ENCODE measurements at regions not wholly inside any gene's neighbourhood (a gene's known extent, or its start where the extent isn't known, plus 50 kb on each side); places are given as distances from the start of the nearest gene placed in this dataset.

DNA sequence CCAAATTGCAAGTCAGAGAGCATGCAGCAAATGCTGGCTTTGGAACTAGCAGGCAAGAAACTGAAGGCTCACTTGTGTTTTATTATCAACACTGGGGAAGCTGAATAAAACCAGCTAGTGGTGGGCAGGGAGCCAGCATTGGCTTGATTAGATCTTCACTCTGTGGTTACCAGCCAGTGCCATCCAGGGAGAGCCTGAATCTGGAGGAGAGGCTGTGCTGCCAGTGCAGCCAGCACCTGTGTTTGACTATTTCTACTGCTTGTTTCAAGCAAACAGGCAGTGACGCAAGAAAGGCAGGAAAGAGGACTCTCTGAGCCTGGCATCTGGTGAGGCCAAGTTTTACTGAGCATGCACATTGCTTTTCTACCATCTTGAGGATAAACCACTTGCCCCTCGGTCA lies 247.0 kb downstream of the PHLDA1 start:
- DNase-seq: peak; percentile 91

DNA sequence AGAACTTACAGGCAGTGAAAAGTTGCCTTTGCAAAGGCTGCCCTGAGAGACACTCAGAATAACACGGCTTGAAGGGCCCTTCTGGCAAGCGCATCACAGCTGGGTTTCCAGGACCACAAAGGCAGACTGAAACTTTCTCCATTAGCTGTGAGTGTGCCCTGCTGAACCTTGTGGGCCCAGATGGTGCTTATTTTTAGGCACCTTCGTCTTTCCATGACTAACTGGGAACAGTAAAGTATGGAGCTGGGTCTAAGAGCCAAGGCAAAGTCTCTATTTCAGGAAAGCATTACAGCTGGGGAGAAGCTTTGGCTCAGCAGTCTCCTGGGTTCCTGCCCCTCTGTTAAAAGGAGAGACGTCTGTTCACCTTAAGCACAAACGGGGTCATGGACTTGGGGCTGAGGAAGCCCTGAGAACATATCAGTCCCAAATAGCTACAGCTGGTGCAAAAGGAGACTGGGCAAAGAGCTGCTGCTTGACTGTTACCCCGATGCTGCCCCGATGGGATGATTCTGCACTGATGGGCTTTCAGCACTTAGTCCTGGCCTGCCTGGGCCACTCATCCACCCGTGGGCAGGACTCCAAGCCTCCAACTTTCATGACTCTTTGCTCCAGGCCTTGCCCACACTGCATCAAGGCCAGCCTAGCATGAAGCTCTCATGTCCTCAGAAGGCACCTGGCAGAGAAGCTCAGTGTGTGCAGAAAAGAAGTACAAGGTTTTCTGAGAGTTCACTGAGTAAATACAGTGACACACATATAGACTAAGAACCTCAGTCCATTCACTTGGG lies 248.3 kb downstream of the PHLDA1 start:
- DNase-seq: no peak

DNA sequence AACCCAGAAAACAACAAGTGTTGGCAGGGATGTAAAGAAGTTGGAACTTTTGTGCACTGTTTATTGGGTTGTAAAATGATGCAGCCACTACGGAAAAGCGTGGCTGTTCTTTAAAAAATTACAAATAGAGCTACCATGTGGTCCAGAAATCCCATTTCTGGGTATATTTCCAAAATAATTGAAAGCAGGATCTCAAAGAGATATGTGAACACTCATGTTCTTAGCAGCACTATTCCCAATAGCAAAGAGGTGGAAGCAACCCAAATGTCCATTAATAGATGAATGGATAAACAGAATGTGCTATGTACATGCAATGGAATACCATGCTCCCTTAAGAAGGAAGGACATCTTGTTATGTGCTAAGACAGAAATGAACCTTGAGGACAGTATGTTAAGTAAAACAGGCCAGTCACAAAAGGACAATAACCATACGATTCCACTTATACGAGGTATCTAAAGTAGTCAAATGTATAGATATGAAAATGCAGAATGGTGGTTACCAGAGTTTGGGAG lies 249.5 kb downstream of the PHLDA1 start:
- no peak for DNase-seq

DNA sequence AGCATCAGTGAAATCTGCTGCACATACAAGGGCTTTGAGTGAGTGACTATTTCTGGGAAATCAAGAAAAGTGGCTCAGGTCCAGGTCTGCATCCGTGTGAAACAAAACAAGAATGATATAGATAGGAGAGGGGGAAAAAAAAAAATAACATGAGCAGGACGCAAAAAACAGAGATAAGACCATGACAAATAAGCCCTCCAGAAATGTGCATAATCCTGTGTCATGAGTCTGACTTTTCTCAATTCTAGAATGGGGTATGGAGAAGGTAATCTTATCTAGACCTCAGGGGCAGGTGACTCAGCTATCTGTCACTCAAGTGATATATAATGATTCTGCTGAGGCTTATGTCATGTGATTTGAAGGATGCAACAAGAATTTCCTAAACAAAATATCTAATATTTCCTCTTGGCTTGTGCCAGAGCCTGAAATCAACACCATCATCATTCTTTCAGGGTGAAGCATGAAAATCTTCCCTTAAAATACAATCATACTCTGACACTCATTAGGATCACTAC lies 250.0 kb downstream of the PHLDA1 start:
- no peak for DNase-seq

DNA sequence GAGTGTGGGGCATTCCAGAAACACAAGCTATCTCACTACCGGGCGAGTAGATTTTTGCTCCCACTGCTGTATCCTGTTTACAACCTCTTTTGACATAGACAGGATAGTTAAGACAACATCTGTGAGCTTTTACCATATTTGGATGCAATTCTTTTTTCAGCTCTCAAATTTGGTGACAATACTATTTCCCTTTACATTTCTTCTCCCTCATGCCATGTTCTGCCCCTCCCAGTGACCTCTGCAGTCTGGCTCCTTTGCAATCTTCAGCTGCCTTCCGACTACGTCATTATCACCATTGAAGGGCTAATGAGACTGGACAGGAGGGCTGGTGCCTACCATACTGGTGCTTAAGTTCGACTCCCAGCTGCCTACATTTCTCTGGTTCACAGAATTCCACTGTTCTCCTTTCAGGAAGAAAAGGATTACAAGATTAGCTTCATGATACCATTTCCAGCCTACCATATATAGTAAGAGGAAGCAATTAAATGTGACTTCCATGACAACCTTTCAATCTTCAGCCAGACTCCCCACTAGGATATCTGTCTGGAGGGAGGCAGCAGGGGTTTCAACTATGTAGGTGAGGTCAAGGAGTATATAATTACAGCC lies 251.6 kb downstream of the PHLDA1 start:
- peak; percentile 32 for DNase-seq

DNA sequence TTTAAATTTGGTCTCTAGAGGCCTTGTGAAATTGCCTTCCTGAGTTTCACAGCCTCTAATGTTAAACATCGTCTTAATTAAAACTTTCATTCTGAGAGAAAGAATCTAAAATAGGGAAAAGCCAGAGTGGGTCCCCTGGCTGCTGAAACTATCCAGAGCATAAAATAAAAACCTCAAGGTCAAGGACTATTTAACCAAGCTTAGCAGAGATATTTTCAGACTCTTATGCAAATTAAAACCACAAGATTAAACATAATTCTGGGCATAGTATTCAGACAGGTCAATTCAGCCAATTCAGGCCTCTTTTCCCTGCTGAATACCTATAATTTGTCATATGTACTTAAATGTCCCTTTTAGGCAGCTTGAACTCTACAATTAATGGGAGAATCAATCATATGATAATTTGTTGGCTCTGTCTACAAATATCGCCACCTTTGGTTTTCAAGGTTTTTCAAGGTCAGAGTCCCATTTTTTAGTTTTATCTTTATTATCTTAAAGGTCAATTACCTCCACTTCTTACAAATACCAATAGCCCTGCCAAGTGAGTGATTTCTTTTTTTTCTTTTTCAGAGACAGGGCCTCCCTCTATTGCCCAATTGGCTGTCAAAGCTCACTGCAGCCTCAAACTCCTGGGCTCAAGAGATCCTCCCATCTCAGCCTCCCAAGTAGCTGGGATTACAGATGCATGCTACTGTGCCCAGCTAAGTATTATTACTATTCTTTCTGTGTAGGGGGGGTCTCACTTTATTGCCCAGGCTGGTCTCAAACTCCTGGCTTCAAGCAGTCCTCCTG lies 257.1 kb downstream of the PHLDA1 start:
- DNase-seq: no peak

DNA sequence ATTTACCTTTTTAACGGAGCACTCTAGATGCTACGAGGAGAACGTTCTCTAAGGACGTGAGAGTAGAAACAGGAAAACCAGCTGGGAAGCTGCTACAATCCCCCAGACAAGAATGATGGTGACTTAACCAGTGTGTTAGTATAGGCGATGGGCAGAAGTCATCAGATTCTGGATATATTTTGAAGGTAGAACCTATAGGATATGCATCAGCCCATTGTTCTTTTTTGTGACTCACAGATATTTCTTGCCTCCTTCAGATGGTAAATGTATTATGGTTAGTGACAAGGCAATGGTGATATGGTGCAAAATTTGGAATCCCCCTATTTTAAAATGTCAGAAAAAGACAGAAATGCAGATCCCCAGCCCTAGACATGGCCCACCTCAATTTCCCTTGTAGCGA lies 258.2 kb downstream of the PHLDA1 start:
- no peak for DNase-seq

DNA sequence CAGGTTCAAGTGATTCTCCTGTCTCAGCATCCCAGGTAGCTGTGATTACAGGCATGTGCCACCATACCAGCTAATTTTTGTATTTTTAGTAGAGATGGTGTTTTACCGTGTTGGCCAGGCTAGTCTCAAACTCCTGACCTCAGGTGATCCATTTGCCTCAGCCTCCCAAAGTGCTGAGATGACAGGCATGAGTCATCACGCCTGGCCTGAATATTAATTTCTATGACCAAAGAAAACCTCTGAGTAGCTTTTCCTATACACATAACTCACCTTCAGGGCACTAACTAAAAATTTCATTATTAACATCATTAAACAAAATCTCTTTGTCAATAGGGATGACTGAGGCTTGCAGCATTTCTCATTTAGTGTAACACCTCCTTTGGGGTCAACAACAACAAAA lies 259.6 kb upstream of the KRR1 start:
- no peak for DNase-seq

DNA sequence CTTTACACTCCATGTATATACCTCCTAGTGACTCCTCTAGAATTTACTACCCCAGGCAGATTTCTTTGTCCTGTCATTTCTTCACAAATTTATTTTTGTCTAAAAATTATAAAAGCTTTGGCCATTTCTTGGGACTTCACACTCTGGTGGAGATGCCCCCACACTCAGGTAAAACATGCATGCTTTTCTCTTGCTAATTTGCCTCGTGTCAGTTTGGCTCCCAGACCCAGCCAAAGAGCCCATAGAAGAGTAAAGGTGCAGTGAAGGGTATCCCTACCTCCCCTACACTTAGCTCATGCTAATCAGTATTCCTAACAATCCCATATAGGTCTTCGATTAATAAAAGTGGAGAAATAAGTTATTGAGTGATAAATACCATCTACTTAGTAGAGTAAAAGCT lies 256.5 kb upstream of the KRR1 start:
- DNase-seq: no peak

DNA sequence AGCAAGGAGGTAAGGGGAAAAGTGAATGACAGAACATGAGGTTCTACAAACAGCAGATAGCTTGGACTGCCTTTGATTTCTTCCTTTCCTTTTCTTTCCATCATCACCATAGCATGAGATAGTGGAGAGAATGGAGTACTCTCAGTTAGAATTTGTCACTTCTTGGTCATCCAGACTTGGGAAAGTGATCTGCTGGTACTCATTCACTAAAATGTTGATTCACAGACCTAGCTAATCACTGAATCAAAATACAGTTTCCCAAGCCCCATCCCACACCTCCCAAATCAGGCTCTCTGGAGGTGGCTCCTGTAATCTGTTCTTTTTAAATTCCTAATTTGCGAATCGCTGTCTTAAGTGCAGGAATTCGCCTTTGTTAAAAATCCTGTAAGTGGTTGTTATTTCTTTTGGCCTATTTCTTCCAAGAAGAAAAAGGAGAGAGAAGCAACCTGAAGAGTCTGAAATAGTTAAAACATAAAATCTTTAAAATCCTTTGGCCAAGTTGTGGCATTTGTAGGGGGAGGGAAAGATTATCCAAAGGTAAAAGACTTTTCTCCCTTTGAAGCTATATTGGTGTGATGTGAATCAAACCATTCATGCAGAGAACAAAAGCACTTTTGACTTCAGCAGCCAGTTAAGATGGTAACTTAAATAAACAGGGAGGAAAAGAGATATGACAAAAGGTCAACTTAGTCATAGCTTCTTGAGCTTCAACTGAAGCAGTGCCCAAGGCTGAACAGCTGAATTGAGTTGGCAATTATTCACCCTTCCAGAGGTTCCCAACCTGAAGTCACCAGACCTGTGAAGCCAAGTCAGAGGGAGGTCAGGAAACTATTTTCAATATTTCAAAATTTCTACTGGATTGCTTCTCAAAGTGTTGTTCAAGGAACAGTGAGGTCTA lies 255.1 kb upstream of the KRR1 start:
- no peak for DNase-seq

DNA sequence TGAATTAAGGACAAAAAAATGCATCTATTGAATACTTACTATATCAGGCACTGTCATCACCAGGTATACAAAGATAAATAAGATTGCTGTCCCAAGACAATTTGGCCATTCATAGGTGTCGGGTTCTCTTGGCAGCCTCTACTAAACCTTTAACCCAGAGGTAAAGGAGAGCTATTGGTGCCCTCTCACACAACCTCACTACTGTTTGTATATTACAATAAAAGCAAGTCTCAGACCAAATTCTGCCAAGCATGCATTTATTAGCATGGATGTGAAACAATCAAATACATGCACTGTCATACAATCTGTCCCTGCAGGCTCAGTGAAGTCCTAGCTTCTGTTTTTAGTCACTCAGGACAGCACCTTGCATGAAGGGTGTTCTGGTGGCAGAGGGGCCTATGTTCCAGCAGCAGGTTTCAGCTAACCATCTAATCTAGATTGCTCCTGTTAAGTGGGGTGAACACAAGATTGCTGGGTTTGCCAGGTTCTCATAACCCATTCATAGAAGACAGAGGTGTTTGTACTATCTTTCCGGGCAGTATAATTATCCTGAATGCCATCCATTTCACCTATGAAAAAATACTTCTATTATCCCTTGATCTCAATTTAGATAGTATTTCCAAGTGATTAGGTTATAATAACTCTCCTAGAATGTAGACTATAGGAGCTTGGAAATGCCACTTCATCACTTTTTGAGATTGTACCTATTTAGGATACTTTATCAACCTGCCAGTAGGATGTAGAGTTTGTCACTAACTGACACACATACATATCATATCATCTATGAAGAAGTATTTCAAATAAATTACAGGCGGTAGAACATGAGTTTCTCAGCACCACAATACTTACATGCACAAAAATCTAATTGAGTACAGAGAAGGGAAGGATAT lies 254.0 kb upstream of the KRR1 start:
- DNase-seq: no peak

DNA sequence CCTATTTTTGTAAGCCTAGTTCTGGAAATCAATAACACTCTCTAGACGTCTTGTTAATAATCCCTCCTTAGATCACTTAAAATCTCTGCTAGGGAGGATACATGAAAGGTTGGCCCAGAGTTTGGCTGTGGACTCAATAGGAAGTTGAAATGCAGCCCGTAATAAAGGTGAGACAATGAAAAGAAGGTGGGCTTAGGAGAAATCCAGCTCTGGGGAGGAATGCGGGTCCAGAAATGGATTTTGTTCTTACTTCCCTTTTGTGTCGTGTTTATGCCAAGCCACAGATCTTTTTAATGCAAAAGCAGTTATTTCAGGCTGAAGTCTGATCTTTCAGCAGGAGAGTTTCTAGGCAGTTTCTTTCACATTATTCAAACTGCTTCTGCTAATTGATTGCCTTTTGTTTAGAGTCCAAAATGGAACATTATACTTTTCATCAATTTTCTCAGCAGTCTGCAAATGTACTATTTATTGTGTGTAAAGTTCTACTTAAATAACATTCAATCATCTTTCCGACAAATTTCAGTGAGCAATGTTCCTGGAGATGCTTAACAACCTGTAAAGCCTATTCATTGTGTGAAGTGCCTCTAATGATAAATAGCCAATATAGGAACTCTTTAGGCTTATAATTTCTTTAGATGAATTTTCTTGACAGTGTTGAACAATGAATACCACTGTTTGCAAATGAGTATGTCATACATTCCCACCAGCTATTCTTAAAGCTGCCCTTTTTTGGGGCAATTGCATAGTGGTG lies 252.9 kb upstream of the KRR1 start:
- DNase-seq: no peak

DNA sequence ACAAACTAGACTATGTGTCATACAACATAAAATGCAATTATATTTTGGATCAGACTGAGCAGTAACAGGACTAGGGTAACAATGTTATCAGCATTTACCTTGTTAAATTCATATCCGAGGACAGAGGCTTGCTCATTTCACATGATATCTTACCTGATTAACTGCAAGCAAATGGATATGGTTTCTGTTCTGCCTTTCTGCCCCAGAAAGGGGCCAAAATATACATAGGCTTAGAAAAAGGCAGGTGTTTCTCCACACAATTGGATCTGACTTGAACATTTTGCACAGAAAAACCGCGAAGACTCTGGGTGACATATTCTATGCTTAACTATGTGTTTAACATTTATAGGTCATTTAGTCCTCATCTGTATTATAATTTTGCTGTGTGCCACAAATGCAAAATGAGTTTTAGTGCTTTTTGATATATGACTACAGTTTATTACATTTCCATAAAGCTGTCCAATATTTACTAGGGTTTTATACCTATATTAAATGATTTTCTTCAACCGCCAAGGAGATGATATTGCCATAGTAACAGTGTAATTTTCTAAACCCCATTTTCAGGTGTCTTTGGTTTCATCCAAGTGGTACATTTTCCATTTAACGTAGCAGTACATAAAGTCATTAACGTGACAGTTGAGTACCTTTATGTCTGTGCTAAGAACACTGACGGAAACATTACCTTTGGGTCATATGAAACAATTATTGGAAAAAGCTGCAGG lies 249.3 kb upstream of the KRR1 start:
- no peak for DNase-seq

DNA sequence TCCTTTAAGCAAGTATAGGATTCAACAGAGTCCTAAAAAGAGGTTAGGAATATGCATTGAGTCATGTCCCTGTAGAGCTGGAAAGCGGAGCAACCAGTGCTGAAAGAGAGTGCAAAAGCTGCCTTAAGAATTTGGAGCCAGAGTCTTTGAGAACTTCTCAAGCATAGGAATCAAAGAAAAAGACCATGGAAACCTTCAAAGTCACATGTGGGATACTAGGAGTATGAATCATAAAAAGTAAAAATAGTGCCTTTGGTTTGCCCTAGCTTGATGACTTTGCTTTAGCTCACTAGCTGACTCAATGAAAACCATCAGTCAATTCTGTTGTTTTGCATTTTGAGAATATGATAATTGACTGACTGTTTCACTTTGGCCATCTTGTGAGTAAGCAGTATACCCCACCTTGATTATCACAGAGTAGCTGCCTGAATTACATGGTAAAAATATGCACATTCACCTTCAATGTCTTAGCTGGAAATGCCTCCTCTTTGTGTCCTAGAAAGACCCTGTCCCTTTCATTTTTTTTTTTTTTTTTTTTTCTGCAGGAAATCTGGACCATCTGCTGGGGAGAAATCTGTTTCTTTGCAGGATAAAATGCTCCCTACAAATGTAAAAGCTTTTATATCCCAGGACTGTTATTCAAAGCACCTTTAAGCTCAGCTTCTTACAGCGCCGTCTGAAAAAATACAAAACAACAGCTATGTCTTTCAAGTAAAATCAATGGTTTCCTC lies 248.6 kb upstream of the KRR1 start:
- DNase-seq: no peak

DNA sequence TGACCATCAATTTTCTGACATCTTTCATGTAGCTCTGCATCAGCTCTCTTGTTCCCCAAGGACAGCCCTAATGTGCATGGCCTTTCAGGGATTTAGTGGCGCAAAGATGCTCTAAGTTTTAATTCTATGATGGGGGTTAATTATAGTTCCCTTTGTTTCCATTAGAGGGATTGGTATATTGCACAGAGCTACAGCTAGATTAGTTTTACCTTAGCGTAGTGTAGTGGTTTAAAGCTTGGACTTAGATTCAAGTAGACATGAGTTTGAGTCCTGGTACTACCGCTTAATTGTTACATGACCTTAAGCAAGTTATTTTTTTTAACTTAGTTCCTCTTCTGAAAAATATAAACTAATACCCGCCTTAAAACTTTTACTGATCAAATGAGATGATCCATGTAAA lies 247.8 kb upstream of the KRR1 start:
- no peak for DNase-seq

DNA sequence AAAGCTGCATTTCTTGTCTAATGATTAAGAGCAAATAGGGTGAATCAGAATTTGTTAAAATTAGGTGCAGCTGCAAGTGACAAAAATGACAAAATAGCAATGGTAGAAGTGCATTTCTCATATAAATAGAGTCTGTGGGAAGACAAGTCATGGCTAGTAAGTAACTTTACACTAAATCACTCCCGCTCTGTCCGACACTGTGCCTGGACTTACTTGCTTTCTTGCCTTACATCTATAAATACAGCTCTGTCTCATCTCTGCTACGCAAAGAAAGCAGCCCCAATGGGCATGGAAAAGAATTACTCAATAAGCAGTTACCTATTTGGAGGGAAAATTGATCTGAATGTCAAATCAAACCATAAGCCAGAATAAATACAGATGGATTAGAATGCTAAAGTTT lies 245.4 kb upstream of the KRR1 start:
- no peak for DNase-seq

DNA sequence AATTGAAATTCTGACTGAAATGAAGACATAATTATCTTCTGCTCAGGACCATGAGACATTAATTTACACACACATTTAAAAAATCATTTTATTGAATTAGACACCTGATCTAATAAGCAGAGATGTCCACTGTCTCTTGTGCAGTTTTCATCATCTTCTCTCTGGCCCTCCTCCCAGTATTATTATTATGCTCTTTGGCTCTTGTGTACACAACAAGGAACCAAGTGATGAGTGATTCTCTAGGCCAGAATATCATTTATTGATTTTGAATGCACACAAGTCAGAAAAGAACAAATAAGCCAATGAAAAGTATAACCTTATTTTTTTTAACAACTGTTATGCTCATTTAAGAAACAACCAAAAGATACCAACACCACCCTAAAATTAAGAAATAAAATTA lies 244.7 kb upstream of the KRR1 start:
- DNase-seq: no peak

DNA sequence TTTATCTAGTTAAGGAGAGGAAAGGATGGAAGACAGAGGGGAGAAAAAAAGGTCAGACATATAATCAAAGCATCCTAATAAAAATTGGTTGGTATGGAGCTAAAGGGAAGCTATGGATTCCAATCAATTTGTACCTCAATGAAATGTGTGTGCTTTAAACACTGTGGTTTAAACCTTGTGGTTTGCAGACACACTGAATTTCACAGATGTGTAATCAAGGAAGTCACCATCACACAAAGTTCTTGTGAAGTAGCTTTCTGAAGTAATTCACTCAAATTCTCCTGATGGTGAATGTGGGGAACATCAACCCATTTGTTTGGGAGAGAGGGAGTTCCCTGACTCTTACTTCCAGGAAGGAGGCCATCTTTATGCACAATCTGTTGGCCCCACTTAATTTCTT lies 243.3 kb upstream of the KRR1 start:
- DNase-seq: no peak

DNA sequence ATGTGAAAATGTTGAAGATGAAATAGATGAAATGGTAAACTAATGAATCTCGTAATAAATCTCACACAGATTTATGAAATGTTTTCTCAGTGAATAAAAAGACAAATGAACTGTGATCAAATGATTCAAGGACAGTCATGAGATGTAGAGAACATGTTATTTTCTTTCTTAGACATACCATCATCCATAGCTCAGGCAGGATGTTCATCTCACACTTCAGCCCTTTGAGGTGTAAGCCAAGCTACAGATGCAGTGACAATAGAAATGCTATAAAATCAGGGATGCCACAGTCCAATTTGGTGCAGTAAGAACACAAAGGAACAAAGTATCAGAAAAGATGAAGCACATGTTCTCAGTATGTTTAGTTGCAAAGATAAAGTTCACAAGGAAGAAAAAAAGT lies 242.7 kb upstream of the KRR1 start:
- DNase-seq: no peak
